ENCODE measurements at regions not wholly inside any gene's neighbourhood (a gene's known extent, or its start where the extent isn't known, plus 50 kb on each side); places are given as distances from the start of the nearest gene placed in this dataset.

- DNase-seq = no peak
Observed at GRCh38 chr19:28022506-28022905, 1190.4 kb downstream of the UQCRFS1 start.

GRCh38 chr19:28021259-28022185 lies 1191.4 kb downstream of the UQCRFS1 start:
- DNase-seq = no peak

DNA sequence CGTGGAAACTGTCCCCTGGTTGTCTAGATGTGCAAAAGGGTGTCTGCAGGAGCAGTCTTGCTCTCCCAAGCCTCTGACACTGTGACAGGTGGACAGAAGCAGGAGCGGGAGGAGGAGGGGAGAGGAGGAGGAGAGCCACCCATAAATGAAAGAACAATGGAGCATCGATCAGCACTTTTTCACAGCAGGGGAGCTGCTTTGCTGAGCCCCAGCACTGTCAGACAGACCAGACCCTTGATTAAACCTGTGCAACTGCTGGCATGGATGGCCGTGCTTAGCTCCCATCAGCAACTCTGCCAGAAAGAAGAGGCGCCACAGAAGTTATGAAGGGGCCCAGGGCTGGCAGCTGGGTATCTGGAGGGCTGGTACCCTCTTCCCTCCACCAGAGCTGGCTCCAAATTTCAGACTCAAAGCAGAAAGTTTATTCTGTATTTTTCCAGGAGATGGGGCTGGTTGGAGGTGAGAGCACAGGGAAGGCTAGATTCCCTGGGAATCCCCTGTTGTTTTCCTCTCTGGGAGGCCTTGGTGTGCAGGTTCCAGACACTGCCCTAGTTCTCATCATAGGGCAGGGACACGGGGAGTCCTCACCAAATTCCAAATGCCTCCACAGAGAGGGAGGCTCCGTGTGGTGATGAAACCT lies 1192.2 kb downstream of the UQCRFS1 start:
- DNase-seq = no peak

- DNase-seq = no peak
Observed at GRCh38 chr19:28019901-28020300, 1193.0 kb downstream of the UQCRFS1 start.

DNA sequence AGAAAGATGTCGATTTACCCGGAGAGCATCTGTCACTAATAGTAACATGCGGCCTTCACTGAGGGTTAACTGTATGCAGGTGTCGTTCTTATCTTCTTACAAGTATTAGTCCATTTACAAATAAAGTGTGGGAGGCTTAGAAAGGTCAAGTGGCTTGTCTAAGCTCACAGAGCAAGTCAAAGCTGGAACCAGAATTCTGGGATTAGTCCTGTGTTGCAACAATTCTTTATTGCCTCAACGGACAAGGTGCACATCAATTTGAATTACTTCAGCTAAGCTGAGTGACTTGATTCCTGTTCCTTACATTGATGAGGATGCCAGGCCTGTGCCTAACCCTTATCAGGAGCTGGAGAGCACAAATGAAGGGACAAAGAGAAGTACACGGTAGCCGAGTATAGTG lies 1193.6 kb downstream of the UQCRFS1 start:
- no peak for DNase-seq

DNA sequence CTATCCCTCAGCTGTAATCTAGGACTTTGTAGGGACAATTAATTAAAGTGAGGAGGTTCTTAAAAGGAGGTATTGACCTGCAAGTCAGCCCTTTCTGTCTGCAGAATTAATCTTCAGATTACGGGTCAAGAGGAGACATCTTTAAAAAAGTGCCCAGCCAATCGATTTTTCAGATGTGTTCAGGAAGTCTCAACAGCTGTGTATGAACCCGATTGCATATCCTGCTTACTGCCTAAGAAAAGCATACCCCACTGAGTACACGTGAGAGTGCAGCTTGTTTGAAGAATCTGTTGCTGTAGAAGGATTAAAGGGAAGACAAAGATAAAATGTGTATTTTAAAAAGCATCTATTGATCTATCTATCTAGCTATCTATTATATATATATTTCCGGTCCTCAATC lies 1194.5 kb downstream of the UQCRFS1 start:
- no peak for DNase-seq

- DNase-seq = no peak
Observed at GRCh38 chr19:28014615-28015405, 1198.1 kb downstream of the UQCRFS1 start.

DNA sequence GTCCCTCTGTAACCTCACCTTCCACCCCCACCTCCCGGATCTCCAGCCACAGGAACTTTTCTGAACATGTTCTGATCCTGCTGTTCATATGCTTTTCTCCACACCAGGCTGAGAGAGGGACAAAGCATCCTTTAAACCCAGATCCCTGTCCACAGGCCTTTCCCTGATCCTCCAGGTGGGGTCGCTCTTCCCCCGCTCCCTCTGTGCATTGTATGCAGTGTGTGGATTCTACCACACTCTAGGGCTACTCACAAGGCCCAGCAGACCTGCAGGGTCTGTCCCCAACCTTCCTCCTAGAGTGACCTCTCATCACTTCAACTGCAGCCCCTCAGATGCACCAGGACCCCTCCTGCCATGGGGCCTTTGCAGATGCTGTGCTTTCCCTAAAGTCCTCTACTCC lies 1200.6 kb downstream of the UQCRFS1 start:
- DNase-seq = no peak

DNA sequence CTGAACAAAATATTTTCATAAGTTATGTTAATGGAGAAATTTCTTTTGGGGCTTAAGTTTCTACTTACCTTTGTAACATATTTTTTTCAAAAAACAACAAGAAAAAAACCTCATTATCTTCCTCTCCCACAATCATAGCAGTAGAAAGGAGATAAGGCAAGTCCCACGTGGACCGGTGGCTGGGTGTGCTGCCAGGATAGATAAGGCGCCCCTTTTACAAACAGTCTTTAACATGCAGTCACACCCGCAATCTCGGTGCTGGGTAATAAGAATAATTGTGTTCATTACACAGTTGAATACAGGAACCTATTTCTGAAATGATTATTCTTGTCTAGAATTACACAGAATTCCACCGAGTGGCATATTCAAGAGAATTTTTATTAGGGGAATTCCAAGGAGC lies 1202.3 kb downstream of the UQCRFS1 start:
- no peak for DNase-seq

DNA sequence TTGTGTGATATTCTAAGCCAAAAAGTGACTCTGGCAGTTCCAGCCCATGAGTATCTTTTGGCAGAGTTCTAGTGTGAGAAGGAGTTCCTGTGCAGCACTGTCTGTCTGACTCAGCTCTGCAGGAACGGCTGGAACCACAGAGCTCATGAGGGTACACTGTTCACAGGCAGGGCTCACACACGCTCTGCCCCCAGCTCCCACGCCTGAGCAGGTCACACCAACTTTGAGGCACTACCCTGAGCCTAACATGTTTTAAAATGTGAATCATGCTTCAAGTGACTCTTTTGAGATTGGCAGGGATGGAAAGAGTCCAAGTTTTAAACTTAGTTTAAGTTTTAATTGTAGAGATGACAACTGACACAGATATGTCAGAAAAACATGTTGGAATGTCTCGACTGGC lies 1203.3 kb downstream of the UQCRFS1 start:
- no peak for DNase-seq

DNA sequence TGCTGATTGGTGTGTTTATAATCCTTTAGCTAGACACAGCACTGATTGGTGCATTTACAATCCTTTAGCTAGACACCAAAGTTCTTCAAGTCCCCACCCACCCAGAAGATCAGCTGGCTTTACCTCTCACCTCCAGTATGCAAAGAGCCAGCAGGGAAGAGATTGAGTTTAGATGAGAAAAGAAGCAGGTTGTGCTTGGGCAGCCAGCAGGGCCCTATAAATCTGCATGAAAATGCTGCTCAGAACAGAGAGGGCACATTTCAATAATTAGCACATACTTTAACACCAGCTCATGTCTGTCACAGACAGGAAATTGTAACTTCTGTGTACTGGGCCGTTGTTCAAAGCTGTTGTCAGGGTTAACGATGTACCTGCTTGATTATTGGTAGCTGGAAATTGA lies 1204.3 kb downstream of the UQCRFS1 start:
- no peak for DNase-seq

- no peak for DNase-seq
Observed at GRCh38 chr19:28003543-28003942, 1209.4 kb downstream of the UQCRFS1 start.

DNA sequence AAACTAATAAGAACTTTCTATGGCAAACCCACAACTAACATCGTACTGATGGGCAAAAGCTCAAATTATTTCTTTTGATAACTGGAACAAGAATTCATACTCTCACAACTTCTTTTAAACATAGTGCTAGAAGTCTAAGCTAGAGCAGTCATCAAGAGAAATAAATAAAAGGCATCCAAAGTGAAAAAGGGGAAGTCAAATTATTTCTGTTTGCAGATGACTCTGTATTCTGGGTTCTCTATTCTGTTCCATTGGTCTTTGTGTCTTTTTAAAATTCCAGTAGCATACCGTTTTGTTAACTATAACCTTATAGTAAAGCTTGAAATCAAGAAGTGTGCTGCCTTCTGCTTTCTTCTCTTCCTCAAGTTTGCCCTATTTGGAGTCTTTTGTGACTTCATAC lies 1215.9 kb downstream of the UQCRFS1 start:
- DNase-seq = no peak

DNA sequence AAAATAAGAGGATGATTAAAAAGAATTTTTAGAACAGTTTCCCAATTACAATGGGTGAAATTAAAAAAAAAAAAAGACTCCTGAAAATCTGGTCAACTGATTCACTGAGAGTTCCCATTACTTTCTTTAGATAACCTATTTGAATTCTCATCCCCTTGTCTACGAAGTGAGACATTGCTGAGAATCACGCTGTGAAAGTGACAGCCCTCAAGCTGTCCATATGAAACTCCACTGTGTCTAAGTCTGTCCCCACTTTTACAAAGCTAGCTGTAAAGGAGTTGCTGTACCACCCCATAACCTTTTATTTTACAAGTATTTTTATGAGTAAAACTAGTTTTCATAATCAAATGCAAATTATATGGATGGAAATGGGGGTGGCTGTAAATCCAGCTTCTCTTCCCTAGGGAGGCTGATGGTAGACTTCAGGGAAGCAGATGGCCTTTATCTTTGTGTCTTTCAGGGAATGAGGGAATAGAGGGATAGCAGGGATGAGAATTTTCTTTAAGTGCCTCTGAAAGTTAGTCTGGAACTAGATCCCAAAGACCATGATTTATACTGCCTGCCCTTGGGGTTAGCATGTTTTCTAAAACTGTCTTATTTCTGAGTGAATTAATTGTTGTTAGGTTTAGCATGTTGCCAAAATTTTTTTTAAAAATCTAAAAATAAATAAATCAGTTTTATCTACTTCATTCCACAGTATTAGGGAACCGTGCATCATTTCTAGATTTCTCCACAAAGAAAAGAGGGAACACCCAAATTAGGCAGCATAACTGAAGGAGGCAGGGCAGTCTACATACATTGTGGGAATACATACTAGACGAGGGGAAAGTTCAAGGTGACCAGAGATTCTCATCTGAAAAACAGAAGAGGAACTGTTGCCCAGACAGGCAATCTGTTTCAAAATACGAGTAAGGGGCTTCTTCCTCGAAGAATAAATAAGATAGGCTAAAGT lies 1219.1 kb downstream of the UQCRFS1 start:
- DNase-seq = no peak

DNA sequence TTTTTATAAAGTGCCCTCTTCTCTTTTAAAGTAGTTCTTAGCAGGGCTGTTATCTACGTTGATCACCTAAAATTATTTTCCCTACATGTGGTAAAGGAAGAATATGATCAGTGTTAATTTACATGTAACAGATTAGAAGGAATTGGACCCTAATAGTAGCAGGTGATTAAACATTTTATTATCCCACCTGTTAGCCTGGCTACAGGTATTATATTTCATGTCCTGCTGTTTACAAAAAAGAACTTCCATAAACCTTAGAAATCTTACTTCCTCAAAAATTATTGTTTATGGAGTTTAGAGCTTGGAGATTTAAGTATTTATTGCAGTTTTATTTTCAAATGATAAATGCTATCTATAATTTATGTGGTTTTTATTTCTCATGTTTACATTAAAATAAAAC lies 1226.7 kb downstream of the UQCRFS1 start:
- DNase-seq = no peak

GRCh38 chr19:27975419-27976005 lies 1237.4 kb downstream of the UQCRFS1 start:
- DNase-seq = no peak

- no peak for DNase-seq
Observed at GRCh38 chr19:27974082-27974513, 1238.9 kb downstream of the UQCRFS1 start.

DNA sequence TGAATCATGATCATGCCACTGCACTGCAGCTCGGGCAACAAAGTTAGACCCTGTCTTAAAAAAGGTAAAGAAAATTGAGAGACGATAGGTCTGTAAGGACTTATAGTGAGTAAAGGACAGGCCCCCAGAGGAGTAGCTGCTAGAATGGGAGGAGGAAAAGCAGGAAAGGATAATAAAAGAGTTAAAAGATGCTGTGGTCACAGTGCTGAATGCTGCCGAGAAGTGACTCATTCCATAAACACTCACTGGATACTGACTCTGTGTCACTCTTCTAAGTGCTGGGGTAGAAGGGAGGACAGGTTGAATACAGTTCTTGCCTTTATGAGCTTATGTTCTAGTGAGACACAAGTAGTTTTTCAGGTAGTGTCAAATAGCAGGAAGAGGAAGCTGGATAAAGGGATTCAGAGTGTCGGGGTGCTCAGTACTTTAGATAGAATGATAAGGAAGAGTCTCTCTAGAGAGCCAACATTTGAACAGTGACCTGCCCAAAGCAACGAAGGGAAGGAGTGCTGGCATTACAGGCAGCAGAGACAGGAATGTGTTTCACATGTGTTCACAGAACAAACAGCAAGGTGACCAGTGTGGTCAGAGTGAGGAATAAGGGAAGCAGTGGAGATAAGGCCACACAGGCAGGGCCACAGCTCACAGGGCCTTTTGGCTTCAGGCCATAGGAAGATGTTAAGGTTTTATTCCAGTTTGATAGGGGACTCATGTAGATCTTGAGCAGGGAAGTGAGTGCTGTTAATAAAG lies 1240.5 kb downstream of the UQCRFS1 start:
- no peak for DNase-seq

DNA sequence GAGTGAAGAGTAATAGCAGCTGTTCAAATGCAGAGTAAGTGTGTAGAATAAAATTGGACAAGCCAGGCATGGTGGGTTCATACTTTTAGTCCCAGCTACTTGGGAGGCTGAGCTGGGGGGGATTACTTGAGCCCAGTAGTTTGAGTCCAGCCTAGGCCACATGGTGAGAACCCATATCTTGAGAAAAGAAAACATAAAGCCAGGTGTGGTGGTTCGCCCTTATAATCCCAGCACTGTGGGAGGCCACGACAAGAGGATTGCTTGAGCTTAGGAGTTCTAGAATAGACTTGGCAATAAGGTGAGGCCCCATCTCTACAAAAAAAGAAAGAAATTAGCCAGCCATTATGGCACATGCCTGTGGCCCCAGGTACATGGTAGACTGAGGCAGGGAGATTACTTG lies 1241.1 kb downstream of the UQCRFS1 start:
- no peak for DNase-seq

DNA sequence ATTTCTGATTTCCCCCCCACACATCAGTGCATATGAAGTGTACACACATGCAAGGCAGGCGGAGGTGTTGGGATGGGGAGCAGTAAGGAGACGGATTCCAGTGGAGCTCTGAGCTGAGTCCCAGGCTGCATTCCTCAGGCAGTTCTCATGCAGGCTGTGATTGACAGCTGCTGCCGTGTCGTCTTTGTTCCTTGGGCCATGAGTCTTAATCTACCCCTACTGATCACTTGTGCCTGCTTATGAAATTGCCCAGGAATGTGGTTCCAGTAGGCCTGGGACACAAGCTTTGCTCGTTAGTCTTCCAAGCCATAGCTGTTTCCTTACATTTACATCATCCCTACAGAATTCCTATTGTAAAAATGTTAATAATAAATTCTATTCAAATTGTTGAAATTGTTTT lies 1241.9 kb downstream of the UQCRFS1 start:
- no peak for DNase-seq

DNA sequence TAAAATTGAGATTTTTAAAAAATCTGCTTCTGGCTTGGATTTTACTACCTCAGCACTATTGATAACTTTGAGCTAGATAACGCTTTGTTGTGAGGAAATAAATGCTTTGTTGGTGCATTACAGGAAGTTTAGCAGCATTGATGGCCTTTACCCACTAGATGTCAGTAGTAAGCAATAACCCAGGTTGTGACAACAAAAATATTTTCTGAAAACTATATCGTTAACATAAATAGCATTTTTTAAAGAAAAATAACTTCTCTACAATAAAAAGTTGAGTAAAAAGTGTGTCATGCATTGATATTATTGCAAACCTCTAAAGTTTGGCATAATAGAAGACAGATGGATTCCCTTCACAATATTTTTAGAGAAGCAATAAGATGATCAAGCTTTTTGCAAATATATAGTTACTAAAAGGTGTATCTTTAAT lies 1246.5 kb downstream of the UQCRFS1 start:
- DNase-seq = no peak
